SK-N-MC (cell line): ENCODE measurements at regions not wholly inside any gene's neighbourhood (a gene's known extent, or its start where the extent isn't known, plus 50 kb on each side); places are given as distances from the start of the nearest gene placed in this dataset.

Source experiments
- DNase-seq: peaks from one replicate; pipeline ENCODE4 v3.0.0-alpha.2; 2011; ENCODE audit warnings: low read depth, low spot score
- H3K27ac ChIP-seq: fragments of 200-600 bp; sonication (generic); 2 replicates; pipeline ENCODE4 v1.5.1; 2016; ENCODE audit warnings: mixed run types
- H3K36me3 ChIP-seq: fragments of 200-600 bp; sonication (generic); 2 replicates; pipeline ENCODE4 v1.6.1; 2017; ENCODE audit warnings: antibody characterized with exemption, low read length, mixed read lengths; ENCODE audit not compliant: insufficient read depth
- H3K4me3 ChIP-seq: fragments of 200-600 bp; sonication (generic); 2 replicates; pipeline ENCODE4 v1.5.1; 2016
- H3K9ac ChIP-seq: fragments of 200-600 bp; sonication (generic); 2 replicates; pipeline ENCODE4 v1.8.0; 2017; ENCODE audit warnings: mixed run types, mixed read lengths; ENCODE audit not compliant: insufficient read length
- H3K9me3 ChIP-seq: fragments of 200-600 bp; sonication (generic); 2 replicates; pipeline ENCODE4 v1.6.1; 2017; ENCODE audit warnings: low read depth, mild to moderate bottlenecking, antibody characterized with exemption, low read length, moderate library complexity, mixed read lengths
- EZH2 ChIP-seq: fragments of 200-600 bp; sonication (generic); IDR thresholded peaks from one replicate; pipeline ENCODE4 v1.6.1; 2017; ENCODE audit warnings: antibody characterized with exemption
- FOXP2 ChIP-seq: optimal IDR thresholded peaks from 2 replicates; pipeline ENCODE3; 2011; ENCODE audit warnings: mild to moderate bottlenecking, moderate library complexity; ENCODE audit not compliant: insufficient read depth; ENCODE audit errors: extremely low read length, control extremely low read depth
- POLR2AphosphoS5 ChIP-seq: IDR thresholded peaks from 2 replicates; pipeline ENCODE4 v1.6.1; 2012; ENCODE audit warnings: mild to moderate bottlenecking, low read depth, low read length, borderline replicate concordance

GRCh38 chr17:27066315-27066714 lies 227.6 kb upstream of the WSB1 start:
- H3K36me3 ChIP-seq = no peaks in the 10 kb centered on the region
- DNase-seq = no peak
- no peak for TF ChIP-seq FOXP2
- no peak overlapping the region for H3K4me3 ChIP-seq
- H3K27ac ChIP-seq = no peak overlapping the region
- H3K9ac ChIP-seq = no peak overlapping the region
- no peaks in the 10 kb centered on the region for H3K9me3 ChIP-seq

- no peak for TF ChIP-seq FOXP2
- no peak for TF ChIP-seq POLR2AphosphoS5
- no peak for TF ChIP-seq EZH2
- Histone ChIP-seq H3K4me3 (no peak overlapping the region), H3K36me3 (no peaks in the 10 kb centered on the region), H3K27ac (no peak overlapping the region), H3K9ac (no peak overlapping the region), H3K9me3 (no peaks in the 10 kb centered on the region)
- no peak for DNase-seq
Observed at GRCh38 chr17:27069842-27070508, 223.9 kb upstream of the WSB1 start.

- Histone ChIP-seq H3K4me3 (no peak overlapping the region), H3K27ac (no peak overlapping the region), H3K9me3 (no peaks in the 10 kb centered on the region), H3K36me3 (no peaks in the 10 kb centered on the region), H3K9ac (no peak overlapping the region)
- TF ChIP-seq FOXP2 = no peak
- TF ChIP-seq EZH2 = no peak
- TF ChIP-seq POLR2AphosphoS5 = no peak
- no peak for DNase-seq
Observed at GRCh38 chr17:27070836-27071235, 223.1 kb upstream of the WSB1 start.

GRCh38 chr17:27072885-27073284 lies 221.0 kb upstream of the WSB1 start:
- Histone ChIP-seq H3K9me3 (no peaks in the 10 kb centered on the region), H3K36me3 (no peaks in the 10 kb centered on the region)

GRCh38 chr17:27076814-27077213 lies 217.1 kb upstream of the WSB1 start:
- TF ChIP-seq POLR2AphosphoS5 = no peak
- no peak for TF ChIP-seq EZH2
- no peak for TF ChIP-seq FOXP2
- no peak overlapping the region for H3K4me3 ChIP-seq
- no peak for DNase-seq
- no peak overlapping the region for H3K9ac ChIP-seq
- no peaks in the 10 kb centered on the region for H3K36me3 ChIP-seq
- no peaks in the 10 kb centered on the region for H3K9me3 ChIP-seq
- no peak overlapping the region for H3K27ac ChIP-seq

More at GRCh38 chr17:27072885-27073284, 221.0 kb upstream of the WSB1 start:
- no peak for DNase-seq
- H3K9ac ChIP-seq = no peak overlapping the region
- H3K4me3 ChIP-seq = no peak overlapping the region
- H3K27ac ChIP-seq = no peak overlapping the region
- TF ChIP-seq EZH2 (no peak), POLR2AphosphoS5 (no peak), FOXP2 (no peak)

- no peak overlapping the region for H3K9ac ChIP-seq
Observed at GRCh38 chr17:27078296-27078695, 215.6 kb upstream of the WSB1 start.

GRCh38 chr17:27079660-27080059 lies 214.3 kb upstream of the WSB1 start:
- Histone ChIP-seq H3K9ac (no peak overlapping the region), H3K36me3 (no peaks in the 10 kb centered on the region), H3K4me3 (no peak overlapping the region), H3K27ac (no peak overlapping the region), H3K9me3 (no peaks in the 10 kb centered on the region)
- TF ChIP-seq EZH2 = no peak
- no peak for TF ChIP-seq POLR2AphosphoS5
- no peak for TF ChIP-seq FOXP2
- DNase-seq = no peak

More at GRCh38 chr17:27078296-27078695, 215.6 kb upstream of the WSB1 start:
- no peak for DNase-seq
- no peaks in the 10 kb centered on the region for H3K36me3 ChIP-seq
- no peak for TF ChIP-seq EZH2
- no peak for TF ChIP-seq FOXP2
- TF ChIP-seq POLR2AphosphoS5 = no peak
- H3K27ac ChIP-seq = no peak overlapping the region
- no peaks in the 10 kb centered on the region for H3K9me3 ChIP-seq
- no peak overlapping the region for H3K4me3 ChIP-seq

GRCh38 chr17:27081002-27081638 lies 212.8 kb upstream of the WSB1 start:
- DNase-seq = no peak
- no peaks in the 10 kb centered on the region for H3K36me3 ChIP-seq
- TF ChIP-seq FOXP2 (no peak), POLR2AphosphoS5 (no peak), EZH2 (no peak)
- H3K9me3 ChIP-seq = no peaks in the 10 kb centered on the region
- H3K27ac ChIP-seq = no peak overlapping the region
- no peak overlapping the region for H3K4me3 ChIP-seq
- H3K9ac ChIP-seq = no peak overlapping the region
